OCI-LY1 (cell line): ENCODE measurements at regions not wholly inside any gene's neighbourhood (a gene's known extent, or its start where the extent isn't known, plus 50 kb on each side); places are given as distances from the start of the nearest gene placed in this dataset.

ENCODE experiments used
- H2AFZ ChIP-seq: fragments of 200-600 bp; sonication (generic), shearing (Covaris generic); 2 replicates; pipeline ENCODE4 v1.6.0; 2014; ENCODE audit warnings: antibody characterized with exemption, mild to moderate bottlenecking, low read length
- H3F3A ChIP-seq: fragments of 200-600 bp; sonication (generic), shearing (Covaris generic); 2 replicates; pipeline ENCODE4 v1.6.0; 2014; ENCODE audit warnings: mild to moderate bottlenecking, antibody characterized with exemption, low read length, moderate library complexity; ENCODE audit not compliant: insufficient read depth
- H3K27ac ChIP-seq: fragments of 200-600 bp; sonication (generic); 2 replicates; pipeline ENCODE4 v1.5.1; 2014; ENCODE audit warnings: low read length, mixed run types, mild to moderate bottlenecking, low read depth; ENCODE audit not compliant: poor library complexity, severe bottlenecking
- H3K27me3 ChIP-seq: fragments of 200-600 bp; sonication (generic); 2 replicates; pipeline ENCODE4 v1.6.0; 2014; ENCODE audit warnings: antibody characterized with exemption, mild to moderate bottlenecking, low read length, moderate library complexity; ENCODE audit not compliant: insufficient read depth
- H3K36me3 ChIP-seq: fragments of 200-600 bp; sonication (generic); 2 replicates; pipeline ENCODE4 v1.6.1; 2014; ENCODE audit warnings: mild to moderate bottlenecking, antibody characterized with exemption, low read length, moderate library complexity, mixed read lengths; ENCODE audit not compliant: insufficient read depth
- H3K4me1 ChIP-seq: fragments of 200-600 bp; sonication (generic); 2 replicates; pipeline ENCODE4 v1.5.1; 2014; ENCODE audit warnings: mild to moderate bottlenecking, low read length, moderate library complexity; ENCODE audit not compliant: insufficient read depth, severe bottlenecking
- H3K4me2 ChIP-seq: fragments of 200-600 bp; sonication (generic), shearing (Covaris generic); 2 replicates; pipeline ENCODE4 v1.6.1; 2014; ENCODE audit warnings: low read length
- H3K4me3 ChIP-seq: fragments of 200-600 bp; sonication (generic); 2 replicates; pipeline ENCODE4 v1.5.1; 2014; ENCODE audit warnings: low read length, low read depth, mild to moderate bottlenecking, mixed read lengths; ENCODE audit not compliant: poor library complexity, severe bottlenecking
- H3K79me2 ChIP-seq: fragments of 200-600 bp; shearing (Covaris generic); 2 replicates; pipeline ENCODE4 v1.6.1; 2016; ENCODE audit warnings: mixed run types, low read length, mixed read lengths; ENCODE audit not compliant: insufficient read depth
- H3K9ac ChIP-seq: fragments of 200-600 bp; sonication (generic), shearing (Covaris generic); 2 replicates; pipeline ENCODE4 v1.6.1; 2014; ENCODE audit warnings: mild to moderate bottlenecking, low read length, mixed read lengths
- H3K9me2 ChIP-seq: fragments of 200-600 bp; sonication (generic), shearing (Covaris generic); 2 replicates; pipeline ENCODE4 v1.6.1; 2014; ENCODE audit warnings: low read depth, mild to moderate bottlenecking, low read length, mixed read lengths
- H3K9me3 ChIP-seq: fragments of 200-600 bp; shearing (Covaris generic); 2 replicates; pipeline ENCODE4 v1.6.1; 2014; ENCODE audit warnings: low read length, mixed read lengths
- H4K20me1 ChIP-seq: fragments of 200-600 bp; sonication (generic), shearing (Covaris generic); 2 replicates; pipeline ENCODE4 v1.6.0; 2016; ENCODE audit warnings: mild to moderate bottlenecking, low read length; ENCODE audit not compliant: insufficient read depth
- EZH2 ChIP-seq: fragments of 200-600 bp; sonication (generic), shearing (Covaris generic); IDR thresholded peaks from 2 replicates; pipeline ENCODE4 v1.8.0; 2017; ENCODE audit warnings: borderline replicate concordance, mixed run types, mild to moderate bottlenecking, antibody characterized with exemption, low read length, moderate library complexity, mixed read lengths
- TF ChIP-seq, protein P1 (sequence below): fragments of 200-600 bp; sonication (generic), shearing (Covaris generic); IDR thresholded peaks from 2 replicates; pipeline ENCODE4 v1.5.1; 2017; ENCODE audit warnings: mild to moderate bottlenecking, antibody characterized with exemption, low read length, moderate library complexity, mixed read lengths

DNA sequence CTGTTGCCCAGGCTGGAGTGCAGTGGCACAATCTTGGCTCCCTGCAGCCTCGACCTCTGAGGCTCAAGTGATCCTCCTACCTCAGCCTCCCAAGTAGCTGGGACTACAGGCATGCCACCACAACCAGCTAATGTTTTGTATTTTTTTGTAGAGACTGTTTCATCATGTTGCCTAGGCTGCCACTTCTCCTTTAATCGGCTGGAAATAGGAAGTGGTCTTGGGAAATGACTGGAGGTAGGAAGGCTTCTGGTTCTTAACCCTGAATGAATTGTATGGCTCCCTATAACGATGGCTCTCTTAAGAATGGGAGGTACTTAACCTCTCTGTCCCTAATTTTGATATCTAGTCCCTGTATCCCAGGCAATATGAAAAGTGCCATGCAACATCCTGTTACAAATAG lies 113.9 kb upstream of the USP15 start:
- no peaks in the 10 kb centered on the region for H3K9me2 ChIP-seq
- no peaks in the 10 kb centered on the region for H3K36me3 ChIP-seq
- no peak overlapping the region for H3K27ac ChIP-seq
- no peaks in the 10 kb centered on the region for H3K9me3 ChIP-seq
- no peaks in the 10 kb centered on the region for H3K27me3 ChIP-seq
- no peak overlapping the region for H3K4me3 ChIP-seq
- TF ChIP-seq, protein P1, sequence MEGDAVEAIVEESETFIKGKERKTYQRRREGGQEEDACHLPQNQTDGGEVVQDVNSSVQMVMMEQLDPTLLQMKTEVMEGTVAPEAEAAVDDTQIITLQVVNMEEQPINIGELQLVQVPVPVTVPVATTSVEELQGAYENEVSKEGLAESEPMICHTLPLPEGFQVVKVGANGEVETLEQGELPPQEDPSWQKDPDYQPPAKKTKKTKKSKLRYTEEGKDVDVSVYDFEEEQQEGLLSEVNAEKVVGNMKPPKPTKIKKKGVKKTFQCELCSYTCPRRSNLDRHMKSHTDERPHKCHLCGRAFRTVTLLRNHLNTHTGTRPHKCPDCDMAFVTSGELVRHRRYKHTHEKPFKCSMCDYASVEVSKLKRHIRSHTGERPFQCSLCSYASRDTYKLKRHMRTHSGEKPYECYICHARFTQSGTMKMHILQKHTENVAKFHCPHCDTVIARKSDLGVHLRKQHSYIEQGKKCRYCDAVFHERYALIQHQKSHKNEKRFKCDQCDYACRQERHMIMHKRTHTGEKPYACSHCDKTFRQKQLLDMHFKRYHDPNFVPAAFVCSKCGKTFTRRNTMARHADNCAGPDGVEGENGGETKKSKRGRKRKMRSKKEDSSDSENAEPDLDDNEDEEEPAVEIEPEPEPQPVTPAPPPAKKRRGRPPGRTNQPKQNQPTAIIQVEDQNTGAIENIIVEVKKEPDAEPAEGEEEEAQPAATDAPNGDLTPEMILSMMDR = no peak
- TF ChIP-seq EZH2 = no peak
- no peaks in the 10 kb centered on the region for H3K4me1 ChIP-seq
- no peaks in the 10 kb centered on the region for H3F3A ChIP-seq
- no peak overlapping the region for H3K4me2 ChIP-seq
- no peak overlapping the region for H2AFZ ChIP-seq
- H4K20me1 ChIP-seq = no peaks in the 10 kb centered on the region
- H3K79me2 ChIP-seq = no peaks in the 10 kb centered on the region
- no peak overlapping the region for H3K9ac ChIP-seq

DNA sequence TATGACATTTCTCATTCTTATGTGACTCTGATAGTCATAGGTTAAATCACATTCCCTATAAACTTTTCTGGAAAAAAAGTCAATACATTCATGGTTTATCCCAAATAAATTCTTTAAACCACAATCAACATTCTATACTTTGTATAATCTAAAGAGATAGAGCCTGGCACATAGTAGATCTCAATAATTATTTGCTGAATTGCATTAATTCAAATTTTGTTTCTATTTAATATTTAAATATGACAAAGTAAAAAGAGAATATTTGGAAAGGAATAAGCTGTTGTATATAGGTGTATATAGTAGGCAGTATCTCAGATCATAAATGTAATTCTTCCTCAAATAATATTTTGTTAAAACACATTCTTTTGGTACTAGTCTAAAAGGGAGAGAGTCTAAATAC lies 102.2 kb upstream of the USP15 start:
- H2AFZ ChIP-seq = no peak overlapping the region
- no peak overlapping the region for H3K4me3 ChIP-seq
- no peaks in the 10 kb centered on the region for H3K79me2 ChIP-seq
- no peaks in the 10 kb centered on the region for H3K27me3 ChIP-seq
- no peaks in the 10 kb centered on the region for H3K9me3 ChIP-seq
- no peak overlapping the region for H3K9ac ChIP-seq
- TF ChIP-seq, protein P1 = no peak
- H4K20me1 ChIP-seq = no peaks in the 10 kb centered on the region
- H3K4me1 ChIP-seq = no peaks in the 10 kb centered on the region
- H3K9me2 ChIP-seq = no peaks in the 10 kb centered on the region
- no peak overlapping the region for H3K4me2 ChIP-seq
- H3K27ac ChIP-seq = no peak overlapping the region
- no peaks in the 10 kb centered on the region for H3F3A ChIP-seq
- H3K36me3 ChIP-seq = no peaks in the 10 kb centered on the region

DNA sequence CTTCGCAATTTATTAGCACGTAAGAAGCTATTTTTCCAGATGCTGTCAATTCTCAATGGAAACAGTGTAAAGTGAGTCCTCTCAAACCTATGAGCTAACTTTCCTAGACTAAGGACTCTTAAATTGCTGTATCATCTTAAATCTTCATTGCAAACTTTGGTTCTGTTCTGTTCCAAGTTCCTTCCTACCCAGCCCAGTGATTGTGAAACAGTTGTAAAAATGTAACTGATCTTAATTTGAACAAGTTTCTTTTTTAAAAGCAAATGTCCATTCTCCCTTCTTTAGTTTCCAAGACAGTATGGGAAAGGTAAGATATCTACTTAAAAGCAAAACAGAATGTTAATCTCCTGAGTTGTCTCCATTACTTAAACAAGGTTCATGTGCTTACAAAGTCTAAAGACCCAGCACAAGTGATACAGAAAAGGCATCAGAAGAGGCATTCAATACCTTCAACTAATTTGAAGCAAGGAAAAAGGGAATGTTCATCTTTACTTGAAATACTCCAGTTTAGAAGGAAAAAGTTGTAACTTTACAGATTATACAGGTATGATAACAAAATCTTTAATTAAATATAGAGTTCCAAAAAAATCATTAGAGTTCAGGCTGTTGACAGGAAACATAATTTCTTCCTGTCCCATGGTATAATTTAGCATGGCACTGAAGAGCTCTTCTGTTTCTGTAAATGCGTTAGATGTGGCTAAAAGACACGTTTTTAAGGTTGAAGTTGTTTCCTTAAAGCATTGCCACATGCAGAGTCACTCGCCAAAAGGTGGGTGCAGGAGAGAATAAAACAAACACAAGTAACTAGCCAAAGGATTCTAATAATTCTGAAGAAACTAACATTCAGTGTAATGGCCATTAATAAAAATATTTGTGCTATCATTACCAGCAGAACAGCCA lies 101.5 kb upstream of the USP15 start:
- Histone ChIP-seq H3K27me3 (no peaks in the 10 kb centered on the region), H3K27ac (no peak overlapping the region), H4K20me1 (no peaks in the 10 kb centered on the region), H3K9ac (no peak overlapping the region), H3F3A (no peaks in the 10 kb centered on the region), H3K9me3 (no peaks in the 10 kb centered on the region), H3K79me2 (no peaks in the 10 kb centered on the region), H2AFZ (no peak overlapping the region), H3K4me1 (no peaks in the 10 kb centered on the region), H3K9me2 (no peaks in the 10 kb centered on the region), H3K36me3 (no peaks in the 10 kb centered on the region), H3K4me2 (no peak overlapping the region), H3K4me3 (no peak overlapping the region)
- no peak for TF ChIP-seq EZH2
- TF ChIP-seq, protein P1 = no peak
